ENCODE measurements at regions not wholly inside any gene's neighbourhood (a gene's known extent, or its start where the extent isn't known, plus 50 kb on each side); places are given as distances from the start of the nearest gene placed in this dataset.
A peak's percentile ranks its signal among the peaks of the same experiment; 100 is the strongest.

DNA sequence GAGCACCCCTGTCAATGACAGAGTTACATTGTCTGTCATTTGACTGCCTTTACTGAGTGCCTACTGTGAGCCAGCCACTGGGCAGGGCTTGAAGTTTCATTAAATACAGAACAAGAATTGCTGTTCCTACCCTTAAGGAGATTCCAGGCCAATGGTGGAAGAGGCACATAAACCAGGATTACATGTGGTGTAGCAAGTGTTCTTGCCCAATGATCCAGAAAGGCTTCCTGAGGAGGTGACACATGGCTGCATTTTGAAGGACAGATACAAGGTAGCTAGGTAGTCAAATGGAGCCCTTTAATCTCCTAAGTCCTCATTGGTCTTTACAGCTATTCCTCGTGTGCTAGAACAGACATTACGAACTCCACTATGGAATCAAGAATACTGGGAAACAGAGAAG, 312.7 kb downstream of the ETAA1 start:
- no peak for DNase-seq

DNA sequence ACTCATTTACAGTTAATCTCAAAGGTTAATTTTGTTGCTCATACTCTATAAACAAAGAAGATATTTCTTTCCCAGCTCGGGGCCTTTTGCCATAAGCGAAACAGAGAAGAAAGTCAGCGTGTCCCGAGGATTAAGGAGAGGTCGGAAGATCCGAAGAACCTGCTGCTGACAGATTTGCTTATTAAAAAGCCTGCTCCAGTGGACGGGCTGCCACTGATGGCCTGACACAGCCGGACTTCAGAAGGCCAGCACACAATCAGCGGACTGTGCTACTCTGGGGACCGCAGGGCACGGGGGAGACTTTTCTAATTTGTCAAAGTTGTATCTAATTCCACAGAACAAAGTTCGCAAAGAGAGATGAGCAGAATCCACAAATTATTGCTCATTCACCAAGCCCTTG, 315.4 kb downstream of the ETAA1 start:
- no peak for DNase-seq

DNA sequence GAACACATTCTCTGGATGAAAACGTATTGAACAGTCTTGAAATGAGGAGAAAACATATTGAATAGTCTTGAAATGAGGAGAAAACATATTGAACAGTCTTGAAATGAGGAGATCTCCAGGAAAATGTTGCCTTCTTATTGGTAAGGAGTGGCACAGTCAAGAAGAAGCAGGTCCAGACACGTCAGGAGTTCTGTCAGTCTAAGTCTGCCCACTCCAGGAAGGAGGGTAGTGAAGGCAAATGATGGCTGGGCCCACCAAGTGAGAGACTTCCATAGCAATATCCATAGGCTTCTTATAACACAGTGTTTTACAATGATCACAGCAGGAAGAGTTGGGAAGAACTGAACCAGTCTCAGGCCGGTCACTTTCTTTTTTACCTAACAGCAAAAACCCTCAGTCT, 316.2 kb downstream of the ETAA1 start:
- DNase-seq = no peak

- DNase-seq = no peak
Observed at GRCh38 chr2:67716895-67717396, 319.8 kb downstream of the ETAA1 start.

- no peak for DNase-seq
Observed at GRCh38 chr2:67717692-67718091, 320.6 kb downstream of the ETAA1 start.

GRCh38 chr2:67719351-67719750, 322.2 kb downstream of the ETAA1 start:
- DNase-seq = no peak

- DNase-seq = no peak
Observed at GRCh38 chr2:67721516-67721915, 324.4 kb downstream of the ETAA1 start.

DNA sequence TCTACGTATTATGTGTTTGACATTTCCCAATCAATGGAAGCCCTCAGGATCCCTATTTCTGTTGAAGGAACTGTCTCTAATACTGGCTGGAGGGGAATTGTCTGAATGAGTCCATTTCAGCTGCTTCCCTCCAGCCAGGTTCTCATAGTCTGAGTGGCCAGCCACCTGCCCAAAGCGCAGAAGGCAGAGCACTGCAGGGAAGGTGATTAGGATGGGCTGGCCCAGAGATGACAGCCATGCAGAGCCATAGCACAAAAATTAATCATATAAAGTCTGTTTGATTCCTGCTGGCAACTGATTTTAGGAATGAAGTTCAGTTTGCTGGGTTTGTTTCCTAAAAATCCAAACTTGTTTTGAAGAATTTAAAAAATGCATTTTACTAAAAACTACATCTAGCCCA, 327.1 kb downstream of the ETAA1 start:
- DNase-seq = no peak

DNA sequence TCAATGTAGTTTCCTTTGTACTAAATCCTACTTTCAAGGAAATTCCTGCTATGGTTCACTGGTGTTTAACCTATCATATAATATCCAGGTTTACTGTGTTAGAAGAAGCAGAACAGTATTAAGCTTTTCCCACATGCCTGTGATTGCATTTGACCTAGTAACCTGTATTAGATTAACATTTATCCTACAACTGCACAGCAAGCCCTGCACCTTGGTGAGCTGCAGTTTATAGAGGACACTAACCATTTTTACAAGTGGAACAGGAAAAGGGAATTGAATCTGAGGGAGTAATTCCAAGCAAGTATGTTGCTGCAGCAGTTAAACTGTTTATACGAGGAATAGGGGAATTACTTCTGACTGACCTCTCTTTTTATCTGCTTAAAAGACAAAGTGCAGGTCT, 328.6 kb downstream of the ETAA1 start:
- DNase-seq = peak; percentile 3

DNA sequence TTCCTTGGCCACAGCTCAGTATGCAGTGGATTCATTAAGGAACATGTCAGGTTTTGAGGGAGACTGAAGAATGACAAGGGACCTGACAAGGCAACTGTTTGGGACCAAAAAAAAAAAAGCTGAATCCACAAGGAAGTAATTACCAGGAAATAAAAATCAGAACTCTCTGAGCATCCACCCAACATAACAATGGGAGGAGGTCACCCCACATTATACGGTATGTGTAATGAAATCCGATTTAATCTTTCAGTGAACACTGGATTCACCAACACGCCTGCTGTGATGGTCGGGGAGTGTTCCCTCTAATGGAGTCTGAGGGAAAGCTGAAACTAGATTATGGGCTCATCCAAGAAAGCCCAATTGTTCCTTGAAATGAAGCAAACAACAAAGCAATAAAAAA, 329.3 kb downstream of the ETAA1 start:
- DNase-seq = no peak

- DNase-seq = no peak
Observed at GRCh38 chr2:67727131-67727530, 330.0 kb downstream of the ETAA1 start.

DNA sequence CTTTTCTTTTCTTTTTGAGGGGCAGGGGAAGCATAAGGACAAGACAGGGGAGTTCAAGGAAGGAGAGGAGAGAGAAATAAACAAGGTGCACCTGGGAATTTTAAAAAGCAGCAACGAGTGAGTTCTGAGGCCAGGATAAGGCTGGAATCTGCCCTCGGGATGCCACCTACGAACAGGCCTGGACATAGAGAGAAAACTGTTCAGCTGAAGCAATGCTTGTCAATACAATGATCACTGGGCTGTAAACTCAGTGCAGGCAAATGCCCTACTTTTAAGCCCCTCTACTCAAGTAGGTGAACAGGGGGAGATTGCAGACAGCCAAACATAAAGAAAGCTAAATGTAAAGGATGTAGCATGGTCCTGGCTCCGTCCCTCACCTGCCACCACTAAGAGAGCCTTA, 330.5 kb downstream of the ETAA1 start:
- no peak for DNase-seq

- DNase-seq = no peak
Observed at GRCh38 chr2:67729474-67729873, 332.3 kb downstream of the ETAA1 start.

DNA sequence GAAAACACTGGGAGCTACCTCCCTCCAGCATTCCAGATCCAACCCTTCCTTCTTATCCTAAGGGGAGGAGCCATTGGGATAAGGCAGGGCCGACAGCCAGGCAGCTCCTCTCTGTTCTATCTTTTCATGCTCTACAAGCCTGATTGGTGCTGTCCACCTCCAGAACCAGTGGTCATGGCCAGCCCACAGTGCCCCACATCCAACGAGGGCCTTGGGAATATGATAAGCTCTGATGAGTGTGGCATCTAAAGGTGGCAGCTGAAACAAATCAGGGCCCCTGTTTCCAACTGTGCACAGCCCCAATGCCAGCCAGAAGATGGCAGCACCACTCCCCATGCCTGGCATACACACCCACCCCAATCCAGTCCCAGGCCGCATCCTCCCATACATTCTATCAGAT, 329.3 kb downstream of the C1D start:
- DNase-seq = no peak

GRCh38 chr2:67752199-67752598, 310.6 kb downstream of the C1D start:
- DNase-seq = no peak

- DNase-seq = no peak
Observed at GRCh38 chr2:67752969-67753368, 309.8 kb downstream of the C1D start.

DNA sequence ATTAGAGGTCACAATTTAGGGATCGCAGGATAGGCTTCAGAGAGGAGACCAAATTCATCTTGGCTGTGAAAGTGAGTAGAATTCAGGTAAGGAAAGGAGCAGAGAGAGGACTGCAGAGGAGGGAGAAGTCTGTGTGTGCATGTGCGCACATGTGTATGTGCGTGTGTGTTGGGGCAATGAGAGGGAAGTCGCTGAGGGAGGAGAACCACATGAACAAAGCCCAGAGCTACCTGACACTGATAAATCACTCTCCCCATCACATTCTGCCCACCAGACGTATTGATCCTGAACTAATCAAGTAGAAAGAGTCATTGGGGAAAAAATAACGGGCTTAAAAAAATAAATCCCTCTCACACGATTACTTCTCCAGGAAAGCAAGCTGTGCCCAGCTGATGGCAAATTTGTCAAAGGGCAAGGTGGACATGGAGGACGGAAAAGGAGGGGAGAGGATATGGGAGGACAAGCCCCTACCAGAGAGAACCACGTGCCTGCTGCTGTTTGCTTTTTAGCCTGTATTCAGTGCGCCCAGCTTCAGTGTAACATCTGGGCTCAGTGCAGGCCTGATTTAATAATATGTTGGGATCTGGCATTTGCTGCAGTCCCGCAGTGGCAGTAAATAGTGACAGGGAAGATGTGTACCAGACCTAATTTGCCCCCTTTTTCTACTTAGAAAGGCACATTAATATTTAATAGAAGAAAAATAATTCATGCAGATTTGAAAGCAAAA, 307.5 kb downstream of the C1D start:
- DNase-seq = no peak

GRCh38 chr2:67760995-67761394, 301.8 kb downstream of the C1D start:
- DNase-seq = no peak

DNA sequence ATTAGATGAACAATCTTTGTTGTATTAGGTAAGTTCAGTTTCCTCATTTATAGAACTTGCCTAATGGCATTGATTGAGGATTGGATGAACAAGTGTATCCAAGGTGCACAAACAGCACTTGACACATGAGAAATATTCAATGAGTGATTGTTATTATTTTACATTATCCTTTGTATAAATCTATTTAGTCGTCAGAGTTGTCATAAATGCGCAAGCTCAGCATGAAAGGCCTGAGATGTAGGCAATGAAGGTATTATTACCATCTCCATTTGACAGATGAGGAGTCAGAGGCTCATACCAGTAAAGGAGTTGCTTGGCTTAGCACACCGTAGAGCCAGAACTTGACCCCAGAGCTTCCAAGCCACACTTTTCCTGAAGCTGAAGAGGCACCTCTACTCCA, 291.4 kb downstream of the C1D start:
- no peak for DNase-seq

GRCh38 chr2:67772216-67773170, 290.3 kb downstream of the C1D start:
- peak; percentile 73 for DNase-seq

DNA sequence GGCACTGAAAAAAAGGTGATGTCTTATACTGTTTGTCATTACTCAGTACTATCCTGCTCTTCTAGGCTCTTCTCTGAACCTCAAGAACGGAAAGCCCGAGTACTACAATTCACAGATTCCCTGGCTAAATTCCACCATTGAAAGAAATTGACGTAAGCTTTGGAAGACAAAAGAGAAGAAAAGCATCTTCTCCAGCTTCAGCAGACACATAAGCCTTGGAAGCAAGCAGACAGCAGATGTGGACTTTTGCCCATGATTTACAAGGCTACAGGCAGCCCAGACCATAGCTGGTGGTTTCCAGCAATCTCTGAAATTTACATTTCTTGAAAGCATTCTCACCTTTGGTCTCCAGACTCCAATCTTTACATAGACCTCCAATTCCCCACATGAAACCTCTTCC, 289.0 kb downstream of the C1D start:
- DNase-seq = no peak

- no peak for DNase-seq
Observed at GRCh38 chr2:67776276-67776675, 286.5 kb downstream of the C1D start.

DNA sequence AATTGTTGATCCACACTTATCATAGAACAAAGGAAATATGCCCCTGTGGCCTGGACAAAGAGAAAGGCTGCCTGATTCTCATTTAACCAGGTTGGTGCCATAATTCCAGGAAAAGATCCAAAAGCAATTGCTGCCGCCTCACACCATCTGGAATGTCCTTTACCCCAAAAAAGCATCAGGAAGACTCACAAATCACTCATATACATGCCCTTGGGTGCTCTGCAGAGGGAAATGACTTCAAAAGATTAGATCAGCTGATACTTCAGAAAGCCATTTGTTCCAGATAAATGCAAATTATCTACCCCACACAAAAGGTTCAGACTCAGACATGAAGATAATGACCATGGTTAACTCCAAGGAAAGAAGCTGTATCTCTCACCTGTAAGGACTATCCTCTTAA, 285.8 kb downstream of the C1D start:
- no peak for DNase-seq

Data from renal pelvis (tissue), 1 donor.